ENCODE measurements at regions not wholly inside any gene's neighbourhood (a gene's known extent, or its start where the extent isn't known, plus 50 kb on each side); places are given as distances from the start of the nearest gene placed in this dataset.

DNA sequence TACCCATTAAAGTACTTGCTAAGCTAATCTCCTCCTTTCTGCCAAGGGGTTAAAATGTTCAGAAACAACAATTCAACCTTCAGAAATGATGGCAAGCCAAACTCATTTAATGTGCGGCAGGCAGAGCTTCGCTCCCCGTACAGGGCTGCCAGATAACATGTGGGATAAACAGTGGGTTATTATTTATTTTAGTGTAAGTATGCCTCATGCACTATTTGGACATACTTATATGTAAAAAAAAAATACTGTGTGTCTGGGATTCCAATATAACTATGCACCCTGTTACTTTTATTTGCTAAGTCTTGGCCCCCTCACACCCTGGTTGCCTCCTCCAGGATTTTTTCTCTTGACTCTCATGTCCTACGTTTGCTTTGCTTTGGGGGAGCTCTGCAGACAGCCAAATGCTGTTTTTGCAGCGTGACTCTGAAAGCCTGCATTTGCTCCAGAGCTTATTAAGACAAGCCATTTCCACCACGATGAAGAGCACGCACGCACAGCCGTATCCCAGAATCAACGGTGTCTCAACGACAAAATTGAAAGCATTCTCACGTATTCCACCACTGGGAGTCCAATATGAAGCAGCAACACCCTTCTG is 86.5 kb upstream of the SHANK2 start:
- 63 to 70% methylated on average over 12 of the region's 12 CpGs for WGBS, 2 donors

DNA sequence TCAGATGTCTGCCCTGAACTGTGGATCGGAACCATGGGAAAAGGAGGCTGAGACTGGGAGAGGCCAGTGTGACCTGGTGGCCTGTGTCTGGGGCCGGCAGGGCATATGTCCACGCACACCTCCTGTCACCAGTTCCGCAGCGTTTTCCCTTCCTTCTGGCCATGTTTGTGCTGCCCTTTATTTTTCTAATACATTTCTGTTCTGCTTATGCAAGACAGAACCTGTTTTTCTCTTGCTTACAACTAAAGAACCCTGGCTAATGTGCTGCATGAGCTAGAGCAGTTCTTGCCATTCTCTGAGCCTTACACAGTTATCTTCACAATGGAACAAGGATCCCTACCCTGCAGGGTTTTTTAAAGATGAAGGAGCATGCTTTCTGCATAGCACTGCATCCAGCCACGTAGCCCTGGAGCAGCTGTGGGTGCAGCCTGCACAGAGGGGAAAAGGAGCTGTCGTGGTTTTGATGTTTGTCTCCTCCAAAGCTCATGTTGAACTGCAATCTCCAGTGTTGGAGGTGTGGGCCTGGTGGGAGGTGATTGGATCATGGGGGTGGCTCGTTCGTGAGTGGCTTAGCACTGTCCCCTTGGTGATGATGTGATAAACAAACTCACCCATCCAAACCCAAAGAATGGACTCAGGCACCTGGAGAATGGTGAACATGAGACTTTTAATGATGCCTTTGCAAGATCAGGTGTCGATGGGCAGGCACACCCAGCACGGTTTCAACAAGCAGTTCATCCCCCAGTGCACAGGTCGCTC is 84.8 kb upstream of the SHANK2 start:
- Histone ChIP-seq H3K9ac (ENCODE audit: insufficient read depth in 1 of 2, low read length in 2 of 2) (no peak overlapping the region), H3K27ac (ENCODE audit: low read depth in 1 of 2, low read length in 1 of 2) (no peak overlapping the region), H3K4me3 (no peak overlapping the region), H3K27me3 (ENCODE audit: control insufficient read depth in 3 of 3, insufficient read depth in 3 of 3, low read length in 2 of 3) (no peaks in the 10 kb centered on the region), H3K9me3 (ENCODE audit: control insufficient read depth in 4 of 4, insufficient read depth in 3 of 4, low read length in 3 of 4) (peaks cover 0 to 2% (median 0%) of the 10 kb centered on the region in 4 donors), H3K4me1 (ENCODE audit: control insufficient read depth in 5 of 5, insufficient read depth in 5 of 5, low read length in 5 of 5) (peaks cover 0 to 38% (median 19%) of the 10 kb centered on the region in 5 donors), H3K36me3 (ENCODE audit: control insufficient read depth in 4 of 4, insufficient read depth in 4 of 4, low read length in 4 of 4) (no peaks in the 10 kb centered on the region)
- ATAC-seq (ENCODE audit: insufficient read depth, low FRiP score) (no peak), DNase-seq (peak in 1 of 3 donors; percentile 7)
- TF ChIP-seq, protein P1, sequence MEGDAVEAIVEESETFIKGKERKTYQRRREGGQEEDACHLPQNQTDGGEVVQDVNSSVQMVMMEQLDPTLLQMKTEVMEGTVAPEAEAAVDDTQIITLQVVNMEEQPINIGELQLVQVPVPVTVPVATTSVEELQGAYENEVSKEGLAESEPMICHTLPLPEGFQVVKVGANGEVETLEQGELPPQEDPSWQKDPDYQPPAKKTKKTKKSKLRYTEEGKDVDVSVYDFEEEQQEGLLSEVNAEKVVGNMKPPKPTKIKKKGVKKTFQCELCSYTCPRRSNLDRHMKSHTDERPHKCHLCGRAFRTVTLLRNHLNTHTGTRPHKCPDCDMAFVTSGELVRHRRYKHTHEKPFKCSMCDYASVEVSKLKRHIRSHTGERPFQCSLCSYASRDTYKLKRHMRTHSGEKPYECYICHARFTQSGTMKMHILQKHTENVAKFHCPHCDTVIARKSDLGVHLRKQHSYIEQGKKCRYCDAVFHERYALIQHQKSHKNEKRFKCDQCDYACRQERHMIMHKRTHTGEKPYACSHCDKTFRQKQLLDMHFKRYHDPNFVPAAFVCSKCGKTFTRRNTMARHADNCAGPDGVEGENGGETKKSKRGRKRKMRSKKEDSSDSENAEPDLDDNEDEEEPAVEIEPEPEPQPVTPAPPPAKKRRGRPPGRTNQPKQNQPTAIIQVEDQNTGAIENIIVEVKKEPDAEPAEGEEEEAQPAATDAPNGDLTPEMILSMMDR (IDR thresholded peaks at IDR 0.05; ENCODE audit: control extremely low read depth, extremely low read depth): no peak
- WGBS, 2 donors: 71 to 86% methylated on average over 12 of the region's 12 CpGs

More for the DNA sequence above, 86.5 kb upstream of the SHANK2 start:
- H3K27ac ChIP-seq (ENCODE audit: low read depth in 1 of 2, low read length in 1 of 2): no peak overlapping the region
- H3K36me3 ChIP-seq (ENCODE audit: control insufficient read depth in 4 of 4, insufficient read depth in 4 of 4, low read length in 4 of 4): no peaks in the 10 kb centered on the region
- DNase-seq (peak; percentile 65 to 88 (median 87)), ATAC-seq (ENCODE audit: insufficient read depth, low FRiP score) (no peak)
- H3K4me3 ChIP-seq: no peak overlapping the region
- TF ChIP-seq, protein P1 (IDR thresholded peaks at IDR 0.05; ENCODE audit: control extremely low read depth, extremely low read depth): no peak
- no peaks in the 10 kb centered on the region for H3K9me3 ChIP-seq (ENCODE audit: control insufficient read depth in 4 of 4, insufficient read depth in 3 of 4, low read length in 3 of 4)
- peaks cover 0 to 38% (median 19%) of the 10 kb centered on the region in 5 donors for H3K4me1 ChIP-seq (ENCODE audit: control insufficient read depth in 5 of 5, insufficient read depth in 5 of 5, low read length in 5 of 5)
- H3K9ac ChIP-seq (ENCODE audit: insufficient read depth in 1 of 2, low read length in 2 of 2): no peak overlapping the region
- H3K27me3 ChIP-seq (ENCODE audit: control insufficient read depth in 3 of 3, insufficient read depth in 3 of 3, low read length in 2 of 3): no peaks in the 10 kb centered on the region

DNA sequence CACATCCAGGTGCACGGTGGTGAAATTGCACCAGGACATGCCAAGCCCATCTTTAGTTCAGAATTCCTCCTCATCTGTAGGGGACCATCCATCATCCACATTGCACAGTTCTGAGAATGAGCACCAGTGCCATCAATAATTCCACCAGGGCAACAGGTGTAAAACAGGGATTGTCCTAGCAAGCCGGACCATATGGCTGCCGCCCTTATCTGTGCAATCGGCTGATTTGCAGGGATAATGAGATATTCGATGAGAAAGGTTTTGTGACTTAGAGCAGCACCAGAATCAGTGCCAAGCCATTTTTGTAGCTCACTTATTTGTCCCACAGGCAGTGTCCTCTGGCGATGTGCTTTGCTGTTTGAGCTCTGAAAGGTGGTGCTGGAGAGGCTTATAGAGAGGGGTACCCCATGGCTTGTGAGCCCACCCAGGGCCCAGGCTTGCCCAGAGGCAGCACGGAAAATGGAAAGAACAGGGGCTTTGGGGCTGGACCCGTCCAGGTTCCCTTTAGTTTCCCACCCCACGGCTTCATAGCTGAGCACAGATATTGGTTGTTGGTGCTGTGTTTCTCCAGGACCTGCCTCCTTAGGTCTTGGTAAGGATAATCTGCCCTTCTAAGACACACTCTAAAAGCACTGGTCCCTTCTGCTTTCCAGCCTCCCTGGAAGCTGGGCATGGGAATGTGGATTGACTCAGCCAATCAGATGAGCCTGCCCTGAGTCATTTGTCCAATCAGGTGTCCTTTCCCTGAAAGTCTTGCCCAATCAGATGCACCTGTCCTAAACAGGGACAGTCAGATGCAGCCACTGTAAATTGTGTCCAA is 84.0 kb upstream of the SHANK2 start:
- H3K27ac ChIP-seq (ENCODE audit: low read depth in 1 of 2, low read length in 1 of 2): no peak overlapping the region
- no peak overlapping the region for H3K4me3 ChIP-seq
- H3K9ac ChIP-seq (ENCODE audit: insufficient read depth in 1 of 2, low read length in 2 of 2): no peak overlapping the region
- no peaks in the 10 kb centered on the region for H3K27me3 ChIP-seq (ENCODE audit: control insufficient read depth in 3 of 3, insufficient read depth in 3 of 3, low read length in 2 of 3)
- DNase-seq (peak in 1 of 3 donors; percentile 6), ATAC-seq (ENCODE audit: insufficient read depth, low FRiP score) (no peak)
- TF ChIP-seq, protein P1 (IDR thresholded peaks at IDR 0.05; ENCODE audit: control extremely low read depth, extremely low read depth): no peak
- no peaks in the 10 kb centered on the region for H3K36me3 ChIP-seq (ENCODE audit: control insufficient read depth in 4 of 4, insufficient read depth in 4 of 4, low read length in 4 of 4)
- WGBS, 2 donors: 91 to 93% methylated on average over 9 of the region's 9 CpGs
- peaks cover 0 to 2% (median 0%) of the 10 kb centered on the region in 4 donors for H3K9me3 ChIP-seq (ENCODE audit: control insufficient read depth in 4 of 4, insufficient read depth in 3 of 4, low read length in 3 of 4)
- peaks cover 0 to 38% (median 19%) of the 10 kb centered on the region in 5 donors for H3K4me1 ChIP-seq (ENCODE audit: control insufficient read depth in 5 of 5, insufficient read depth in 5 of 5, low read length in 5 of 5)

Data from lung (tissue), 11 donors.